ENCODE measurements at regions not wholly inside any gene's neighbourhood (a gene's known extent, or its start where the extent isn't known, plus 50 kb on each side); places are given as distances from the start of the nearest gene placed in this dataset.

DNA sequence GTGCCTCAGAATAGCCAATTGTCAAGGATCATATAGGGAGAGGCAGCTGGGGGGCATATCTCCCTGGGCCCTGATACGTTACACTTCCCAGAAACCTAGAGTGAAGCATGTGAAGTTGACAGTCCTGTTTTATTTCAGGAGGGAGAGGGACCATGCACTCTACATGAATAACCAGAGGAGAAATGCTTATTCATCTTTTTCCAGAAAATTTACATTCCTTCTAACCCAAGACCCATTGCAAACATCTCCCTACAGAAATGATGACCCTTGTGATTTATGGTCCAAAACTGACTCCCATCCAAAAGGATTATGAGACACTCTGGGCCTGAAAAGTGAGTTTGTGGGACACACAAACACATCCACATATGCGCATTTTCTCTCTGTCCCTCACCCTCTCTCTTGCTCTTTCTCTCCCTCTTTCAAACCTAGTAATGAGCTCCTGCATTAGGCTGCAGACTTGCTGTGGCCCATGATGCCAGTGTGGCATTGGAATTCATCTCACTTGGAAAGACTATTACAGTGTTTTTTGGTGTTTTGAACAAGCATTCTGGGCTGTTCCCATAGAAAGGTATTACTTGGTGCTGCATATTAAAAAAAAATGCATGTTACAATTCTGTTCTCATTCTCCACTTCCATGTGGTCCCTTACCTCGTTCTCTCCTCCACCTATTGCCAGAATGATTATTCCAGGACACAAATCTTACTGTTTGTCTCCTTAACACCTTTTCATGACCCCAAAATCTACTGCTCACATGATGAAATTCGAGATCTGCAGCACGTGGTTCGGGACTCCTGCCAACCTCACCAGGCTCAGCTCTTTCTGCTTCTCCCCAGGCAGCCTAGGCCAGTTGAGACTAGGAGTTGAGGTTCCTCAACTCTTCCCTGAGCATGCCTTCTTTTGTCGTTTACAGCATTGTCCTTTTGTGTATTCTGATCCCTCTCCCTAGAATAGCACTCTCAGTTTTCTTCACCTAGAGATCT is 451.3 kb upstream of the KLF4 start:
- Histone ChIP-seq H3K27ac (ENCODE audit: low read depth in 1 of 2, low read length in 2 of 2) (no peak overlapping the region), H3K36me3 (ENCODE audit: control insufficient read depth in 4 of 4, insufficient read depth in 3 of 4, low read depth in 1 of 4, low read length in 3 of 4) (no peaks in the 10 kb centered on the region), H3K4me3 (ENCODE audit: low read depth in 1 of 3, low read length in 3 of 3) (no peak overlapping the region), H3K9ac (ENCODE audit: low read depth in 1 of 2, low read length in 2 of 2) (no peak overlapping the region), H3K4me1 (ENCODE audit: control insufficient read depth in 4 of 4, insufficient read depth in 4 of 4, low read length in 3 of 4) (no peaks in the 10 kb centered on the region), H3K9me3 (ENCODE audit: control insufficient read depth in 4 of 4, low read length in 3 of 4) (peaks cover 0 to 4% (median 0%) of the 10 kb centered on the region in 4 donors), H3K27me3 (ENCODE audit: control insufficient read depth in 4 of 4, insufficient read depth in 4 of 4, low read length in 3 of 4) (no peaks in the 10 kb centered on the region)
- TF ChIP-seq FOXA1 (IDR thresholded peaks at IDR 0.05) (no peak), YY1 (IDR thresholded peaks at IDR 0.05) (no peak), NR2F2 (IDR thresholded peaks at IDR 0.05) (no peak), RXRA (IDR thresholded peaks at IDR 0.05) (no peak)
- TF ChIP-seq, protein P1, sequence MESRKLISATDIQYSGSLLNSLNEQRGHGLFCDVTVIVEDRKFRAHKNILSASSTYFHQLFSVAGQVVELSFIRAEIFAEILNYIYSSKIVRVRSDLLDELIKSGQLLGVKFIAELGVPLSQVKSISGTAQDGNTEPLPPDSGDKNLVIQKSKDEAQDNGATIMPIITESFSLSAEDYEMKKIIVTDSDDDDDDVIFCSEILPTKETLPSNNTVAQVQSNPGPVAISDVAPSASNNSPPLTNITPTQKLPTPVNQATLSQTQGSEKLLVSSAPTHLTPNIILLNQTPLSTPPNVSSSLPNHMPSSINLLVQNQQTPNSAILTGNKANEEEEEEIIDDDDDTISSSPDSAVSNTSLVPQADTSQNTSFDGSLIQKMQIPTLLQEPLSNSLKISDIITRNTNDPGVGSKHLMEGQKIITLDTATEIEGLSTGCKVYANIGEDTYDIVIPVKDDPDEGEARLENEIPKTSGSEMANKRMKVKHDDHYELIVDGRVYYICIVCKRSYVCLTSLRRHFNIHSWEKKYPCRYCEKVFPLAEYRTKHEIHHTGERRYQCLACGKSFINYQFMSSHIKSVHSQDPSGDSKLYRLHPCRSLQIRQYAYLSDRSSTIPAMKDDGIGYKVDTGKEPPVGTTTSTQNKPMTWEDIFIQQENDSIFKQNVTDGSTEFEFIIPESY (IDR thresholded peaks at IDR 0.05), result no peak
- TF ChIP-seq, protein P2, sequence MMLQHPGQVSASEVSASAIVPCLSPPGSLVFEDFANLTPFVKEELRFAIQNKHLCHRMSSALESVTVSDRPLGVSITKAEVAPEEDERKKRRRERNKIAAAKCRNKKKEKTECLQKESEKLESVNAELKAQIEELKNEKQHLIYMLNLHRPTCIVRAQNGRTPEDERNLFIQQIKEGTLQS (IDR thresholded peaks at IDR 0.05), result no peak
- 70% methylated on average over 7 of the region's 7 CpGs for WGBS
- no peak for DNase-seq (ENCODE audit: low spot score)

DNA sequence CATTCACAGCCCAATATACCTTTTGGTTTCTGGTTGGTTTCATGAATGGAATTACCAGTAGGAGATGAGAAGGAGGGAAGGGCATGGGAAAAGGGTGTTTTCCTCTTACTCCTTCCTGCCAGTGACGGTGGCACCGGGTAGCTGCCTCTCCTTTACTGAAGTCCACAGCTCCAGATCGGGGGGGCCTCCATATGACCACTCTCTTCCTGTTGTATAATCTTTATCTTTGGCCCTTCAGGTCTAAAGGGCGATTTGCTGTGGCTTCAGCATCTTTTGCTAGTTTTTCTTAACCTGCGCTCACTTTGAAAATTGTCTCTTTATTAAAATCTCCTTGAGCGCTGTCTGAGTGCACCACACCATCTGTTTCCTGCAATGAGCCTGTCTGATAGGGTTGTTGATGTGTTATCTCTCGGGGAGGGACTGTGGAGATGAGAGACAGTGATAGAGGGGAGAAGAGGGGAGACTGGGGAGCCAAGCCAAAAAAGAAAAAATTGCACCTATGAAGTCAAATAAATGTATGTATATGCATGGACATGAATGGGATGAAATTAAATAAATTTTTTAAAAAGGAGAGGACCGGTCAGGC is 449.3 kb upstream of the KLF4 start:
- TF ChIP-seq, protein P2 (IDR thresholded peaks at IDR 0.05), result no peak
- TF ChIP-seq RXRA (IDR thresholded peaks at IDR 0.05) (no peak), FOXA2 (IDR thresholded peaks at IDR 0.05) (no peak), YY1 (IDR thresholded peaks at IDR 0.05) (no peak), HNF4G (IDR thresholded peaks at IDR 0.05) (no peak), NR2F2 (IDR thresholded peaks at IDR 0.05) (no peak), HNF4A (conservative IDR thresholded peaks at IDR 0.05) (no peak), SP1 (IDR thresholded peaks at IDR 0.05) (no peak), EGR1 (IDR thresholded peaks at IDR 0.05; ENCODE audit: low read depth in 2 of 2) (no peak), RAD21 (IDR thresholded peaks at IDR 0.05) (no peak), GABPA (IDR thresholded peaks at IDR 0.05 in 1 of 2, conservative IDR thresholded peaks at IDR 0.05 in 1 of 2) (no peak), JUND (IDR thresholded peaks at IDR 0.05) (no peak)
- TF ChIP-seq, protein P3, sequence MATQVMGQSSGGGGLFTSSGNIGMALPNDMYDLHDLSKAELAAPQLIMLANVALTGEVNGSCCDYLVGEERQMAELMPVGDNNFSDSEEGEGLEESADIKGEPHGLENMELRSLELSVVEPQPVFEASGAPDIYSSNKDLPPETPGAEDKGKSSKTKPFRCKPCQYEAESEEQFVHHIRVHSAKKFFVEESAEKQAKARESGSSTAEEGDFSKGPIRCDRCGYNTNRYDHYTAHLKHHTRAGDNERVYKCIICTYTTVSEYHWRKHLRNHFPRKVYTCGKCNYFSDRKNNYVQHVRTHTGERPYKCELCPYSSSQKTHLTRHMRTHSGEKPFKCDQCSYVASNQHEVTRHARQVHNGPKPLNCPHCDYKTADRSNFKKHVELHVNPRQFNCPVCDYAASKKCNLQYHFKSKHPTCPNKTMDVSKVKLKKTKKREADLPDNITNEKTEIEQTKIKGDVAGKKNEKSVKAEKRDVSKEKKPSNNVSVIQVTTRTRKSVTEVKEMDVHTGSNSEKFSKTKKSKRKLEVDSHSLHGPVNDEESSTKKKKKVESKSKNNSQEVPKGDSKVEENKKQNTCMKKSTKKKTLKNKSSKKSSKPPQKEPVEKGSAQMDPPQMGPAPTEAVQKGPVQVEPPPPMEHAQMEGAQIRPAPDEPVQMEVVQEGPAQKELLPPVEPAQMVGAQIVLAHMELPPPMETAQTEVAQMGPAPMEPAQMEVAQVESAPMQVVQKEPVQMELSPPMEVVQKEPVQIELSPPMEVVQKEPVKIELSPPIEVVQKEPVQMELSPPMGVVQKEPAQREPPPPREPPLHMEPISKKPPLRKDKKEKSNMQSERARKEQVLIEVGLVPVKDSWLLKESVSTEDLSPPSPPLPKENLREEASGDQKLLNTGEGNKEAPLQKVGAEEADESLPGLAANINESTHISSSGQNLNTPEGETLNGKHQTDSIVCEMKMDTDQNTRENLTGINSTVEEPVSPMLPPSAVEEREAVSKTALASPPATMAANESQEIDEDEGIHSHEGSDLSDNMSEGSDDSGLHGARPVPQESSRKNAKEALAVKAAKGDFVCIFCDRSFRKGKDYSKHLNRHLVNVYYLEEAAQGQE (IDR thresholded peaks at IDR 0.05), result no peak
- TF ChIP-seq, protein P1 (IDR thresholded peaks at IDR 0.05), result no peak
- TF ChIP-seq, protein P4, sequence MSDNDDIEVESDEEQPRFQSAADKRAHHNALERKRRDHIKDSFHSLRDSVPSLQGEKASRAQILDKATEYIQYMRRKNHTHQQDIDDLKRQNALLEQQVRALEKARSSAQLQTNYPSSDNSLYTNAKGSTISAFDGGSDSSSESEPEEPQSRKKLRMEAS (IDR thresholded peaks at IDR 0.05), result no peak
- no peak for DNase-seq (ENCODE audit: low spot score)
- no peaks in the 10 kb centered on the region for H3K36me3 ChIP-seq (ENCODE audit: control insufficient read depth in 4 of 4, insufficient read depth in 3 of 4, low read depth in 1 of 4, low read length in 3 of 4)
- no peaks in the 10 kb centered on the region for H3K4me1 ChIP-seq (ENCODE audit: control insufficient read depth in 4 of 4, insufficient read depth in 4 of 4, low read length in 3 of 4)
- H3K4me3 ChIP-seq (ENCODE audit: low read depth in 1 of 3, low read length in 3 of 3), result no peak overlapping the region
- WGBS, result 82% methylated on average over 8 of the region's 8 CpGs
- H3K9ac ChIP-seq (ENCODE audit: low read depth in 1 of 2, low read length in 2 of 2), result no peak overlapping the region
- H3K27ac ChIP-seq (ENCODE audit: low read depth in 1 of 2, low read length in 2 of 2), result no peak overlapping the region
- H3K27me3 ChIP-seq (ENCODE audit: control insufficient read depth in 4 of 4, insufficient read depth in 4 of 4, low read length in 3 of 4), result no peaks in the 10 kb centered on the region
- H3K9me3 ChIP-seq (ENCODE audit: control insufficient read depth in 4 of 4, low read length in 3 of 4), result peaks cover 0 to 5% (median 0%) of the 10 kb centered on the region in 4 donors
